Upper lobe of left lung (tissue), 6 donors: ENCODE measurements at regions not wholly inside any gene's neighbourhood (a gene's known extent, or its start where the extent isn't known, plus 50 kb on each side); places are given as distances from the start of the nearest gene placed in this dataset.

Source experiments
- ATAC-seq, 2 donors: fragments of 200-7000 bp; cut with Tn5 transposase; one replicate each; pipeline ENCODE4 v1.9.1; 2022; ENCODE audit warnings: mild to moderate bottlenecking in 2 of 2, moderate library complexity in 2 of 2; ENCODE audit not compliant: low FRiP score in 2 of 2
- DNase-seq, 2 donors: peaks; one replicate each; pipeline ENCODE4 v3.0.0-alpha.2; 2019 to 2020
- H3K27ac ChIP-seq, 4 donors: fragments of 200-600 bp; sonication (generic); one replicate each; pipeline ENCODE4 v1.5.1; 2016 to 2019
- H3K27me3 ChIP-seq, 4 donors: fragments of 200-600 bp; sonication (generic); one replicate each; pipeline ENCODE4 v1.5.1; 2017 to 2019
- H3K36me3 ChIP-seq, 4 donors: fragments of 200-600 bp; sonication (generic); one replicate each; pipeline ENCODE4 v1.5.1; 2016 to 2019
- H3K4me1 ChIP-seq, 4 donors: fragments of 200-600 bp; sonication (generic); one replicate each; pipeline ENCODE4 v1.5.1; 2018 to 2019
- H3K4me3 ChIP-seq, 4 donors: fragments of 200-600 bp; sonication (generic); one replicate each; pipeline ENCODE4 v1.5.1; 2017 to 2019; ENCODE audit warnings: mild to moderate bottlenecking in 2 of 4, moderate library complexity in 1 of 4
- H3K9me3 ChIP-seq, 4 donors: fragments of 200-600 bp; sonication (generic); one replicate each; pipeline ENCODE4 v1.5.1; 2018 to 2019
- CTCF ChIP-seq, 6 experiments: fragments of 450-650 bp in 4 of 6; fragments of 200-600 bp in 2 of 6; sonication (generic) in 2 of 6; IDR thresholded peaks; one replicate each; pipeline ENCODE4 v1.5.1; 2016 to 2019; ENCODE audit warnings: antibody characterized with exemption in 6 of 6
- EP300 ChIP-seq, 4 donors: sonication (generic); formaldehyde crosslinking; IDR thresholded peaks; one replicate each; pipeline ENCODE4 v1.5.1; 2017; ENCODE audit warnings: antibody characterized with exemption in 4 of 4, control low read depth in 2 of 4
- POLR2A ChIP-seq, 4 donors: fragments of 450-650 bp; IDR thresholded peaks; one replicate each; pipeline ENCODE4 v1.5.1; 2016 to 2017; ENCODE audit warnings: antibody characterized with exemption in 4 of 4, mild to moderate bottlenecking in 2 of 4
- POLR2AphosphoS5 ChIP-seq, 2 donors: sonication (generic); formaldehyde crosslinking; IDR thresholded peaks; one replicate each; pipeline ENCODE4 v1.5.1; 2017; ENCODE audit warnings: antibody characterized with exemption in 2 of 2
- WGBS, 2 donors: methylation state at CpG; one replicate each; pipeline ENCODE4 v1.1.5; 2017 to 2018; 5-methylcytosine and 5-hydroxymethylcytosine counted together
- donor health status: DM: no; HTN: no; CAD: no; lungs with moderate emphysema.
- donor health status: DM: no; HTN: yes; CAD: no; lungs with severe emphysema.

- 83% methylated on average over 4 of the region's 4 CpGs for WGBS, 2 donors
- H3K27me3 ChIP-seq = no peaks in the 10 kb centered on the region
- DNase-seq = no peak
- no peaks in the 10 kb centered on the region for H3K4me1 ChIP-seq
- H3K4me3 ChIP-seq = no peak overlapping the region
- no peaks in the 10 kb centered on the region for H3K9me3 ChIP-seq
- H3K36me3 ChIP-seq = no peaks in the 10 kb centered on the region
- ATAC-seq = no peak
- no peak overlapping the region for H3K27ac ChIP-seq
- no peak for TF ChIP-seq POLR2AphosphoS5 (IDR thresholded peaks at IDR 0.05)
- no peak for TF ChIP-seq POLR2A (IDR thresholded peaks at IDR 0.05)
- no peak for TF ChIP-seq CTCF (IDR thresholded peaks at IDR 0.05)
- TF ChIP-seq EP300 (IDR thresholded peaks at IDR 0.05) = no peak
These were observed 330.0 kb upstream of the SOX9 start for GRCh38 chr17:71790791-71791190.

GRCh38 chr17:71791311-71791710 lies 329.5 kb upstream of the SOX9 start:
- no peak for TF ChIP-seq EP300 (IDR thresholded peaks at IDR 0.05)
- TF ChIP-seq CTCF (IDR thresholded peaks at IDR 0.05) = no peak
- TF ChIP-seq POLR2A (IDR thresholded peaks at IDR 0.05) = no peak
- no peak for TF ChIP-seq POLR2AphosphoS5 (IDR thresholded peaks at IDR 0.05)
- no peak overlapping the region for H3K4me3 ChIP-seq
- 69 to 74% methylated on average over 4 of the region's 4 CpGs for WGBS, 2 donors

DNA sequence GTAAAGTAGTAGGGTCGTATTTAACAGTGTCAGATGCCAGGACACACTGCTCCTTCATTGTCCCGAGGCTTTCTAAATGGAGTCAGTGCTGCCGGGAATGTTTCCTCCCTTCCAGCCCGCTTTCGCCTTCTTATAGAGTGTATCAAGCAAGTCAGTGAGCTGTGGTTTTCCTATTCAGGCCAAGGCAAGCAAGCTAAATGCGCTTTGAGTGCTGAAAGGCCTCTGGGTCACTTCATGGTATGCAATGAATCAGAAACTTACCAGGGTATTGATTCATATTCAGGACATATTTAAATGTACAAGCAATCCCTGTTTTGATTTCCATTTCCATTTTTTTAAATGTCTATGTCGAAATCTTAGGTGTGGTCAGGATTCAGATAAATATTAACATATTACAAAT lies 327.9 kb upstream of the SOX9 start:
- H3K27ac ChIP-seq = no peak overlapping the region
- no peaks in the 10 kb centered on the region for H3K36me3 ChIP-seq
- WGBS, 2 donors = 74 to 80% methylated on average over 7 of the region's 7 CpGs
- H3K4me1 ChIP-seq = no peaks in the 10 kb centered on the region
- no peak for TF ChIP-seq POLR2AphosphoS5 (IDR thresholded peaks at IDR 0.05)
- no peak overlapping the region for H3K4me3 ChIP-seq
- no peaks in the 10 kb centered on the region for H3K27me3 ChIP-seq
- DNase-seq (no peak), ATAC-seq (no peak)
- H3K9me3 ChIP-seq = no peaks in the 10 kb centered on the region

More at GRCh38 chr17:71791311-71791710, 329.5 kb upstream of the SOX9 start:
- no peak overlapping the region for H3K27ac ChIP-seq
- DNase-seq (no peak), ATAC-seq (no peak)
- H3K9me3 ChIP-seq = no peaks in the 10 kb centered on the region
- no peaks in the 10 kb centered on the region for H3K27me3 ChIP-seq
- no peaks in the 10 kb centered on the region for H3K36me3 ChIP-seq
- no peaks in the 10 kb centered on the region for H3K4me1 ChIP-seq

DNA sequence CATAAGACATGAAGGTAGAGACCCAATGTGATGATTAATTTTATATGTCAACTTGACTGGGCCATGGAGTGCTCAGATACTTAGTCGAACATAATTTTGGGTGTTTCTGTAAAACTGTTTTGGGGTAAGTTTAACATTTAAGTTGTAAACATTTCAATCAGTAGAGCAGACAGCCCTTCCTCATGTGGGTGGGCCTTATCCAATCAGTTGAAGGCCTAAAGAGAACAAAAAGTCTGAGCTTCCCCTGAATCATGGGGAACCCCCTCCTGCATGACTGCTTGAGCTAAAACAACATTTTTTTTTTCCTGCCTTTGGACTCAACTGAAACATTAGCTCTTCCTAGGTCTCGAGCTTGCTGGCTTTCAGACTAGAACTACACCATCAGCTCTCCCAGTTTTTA lies 327.3 kb upstream of the SOX9 start:
- TF ChIP-seq EP300 (IDR thresholded peaks at IDR 0.05) (no peak), POLR2A (IDR thresholded peaks at IDR 0.05) (no peak), CTCF (IDR thresholded peaks at IDR 0.05) (no peak), POLR2AphosphoS5 (IDR thresholded peaks at IDR 0.05) (no peak)
- no peak overlapping the region for H3K27ac ChIP-seq
- H3K9me3 ChIP-seq = no peaks in the 10 kb centered on the region
- DNase-seq (no peak), ATAC-seq (no peak)
- WGBS, 2 donors = 79 to 90% methylated on average over 2 of the region's 2 CpGs
- no peaks in the 10 kb centered on the region for H3K36me3 ChIP-seq
- no peaks in the 10 kb centered on the region for H3K4me1 ChIP-seq
- no peaks in the 10 kb centered on the region for H3K27me3 ChIP-seq
- H3K4me3 ChIP-seq = no peak overlapping the region

GRCh38 chr17:71798701-71799100 lies 322.1 kb upstream of the SOX9 start:
- H3K36me3 ChIP-seq = no peaks in the 10 kb centered on the region
- no peak overlapping the region for H3K4me3 ChIP-seq
- no peaks in the 10 kb centered on the region for H3K4me1 ChIP-seq
- no peak overlapping the region for H3K27ac ChIP-seq
- no peak for ATAC-seq
- no peak for TF ChIP-seq POLR2AphosphoS5 (IDR thresholded peaks at IDR 0.05)
- TF ChIP-seq CTCF (IDR thresholded peaks at IDR 0.05) = no peak
- no peak for TF ChIP-seq EP300 (IDR thresholded peaks at IDR 0.05)
- TF ChIP-seq POLR2A (IDR thresholded peaks at IDR 0.05) = no peak
- H3K9me3 ChIP-seq = no peaks in the 10 kb centered on the region
- H3K27me3 ChIP-seq = no peaks in the 10 kb centered on the region
- 81 to 100% methylated on average over 2 of the region's 2 CpGs for WGBS, 2 donors
- DNase-seq = no peak
